K562 (cell line): ENCODE measurements at regions not wholly inside any gene's neighbourhood (a gene's known extent, or its start where the extent isn't known, plus 50 kb on each side); places are given as distances from the start of the nearest gene placed in this dataset.

Experiments used
- ATAC-seq: fragments of 200-7000 bp; cut with Tn5 transposase; 3 replicates; pipeline ENCODE4 v1.9.1; 2020; ENCODE audit warnings: moderate library complexity
- BruUV-seq: library from RNA; stranded (reverse); fragments of 400-500 nt; replicated peaks from 2 replicates; lab custom pipeline; 2021; lab: Mats Ljungman, UMichigan
- CTCF ChIA-PET: fragments of 300-600 bp; formaldehyde crosslinking; extraction: SDS; loops from one replicate; lab custom pipeline; 2021; ENCODE audit warnings: low intra/inter-chr PET ratio; lab: Yijun Ruan, JAX
- POLR2A ChIA-PET: fragments of 300-600, 350-650 bp; sonication (Branson Sonifier 250); formaldehyde crosslinking; extraction: SDS; loops from one replicate; lab custom pipeline; 2021; ENCODE audit warnings: antibody characterized with exemption, inconsistent platforms; lab: Yijun Ruan, JAX
- DNase-seq, 4 experiments: peaks; one replicate each; pipeline versions ENCODE4 v3.0.0 to v3.0.0-alpha.2; 2011 to 2018; ENCODE audit warnings: low spot score in 3 of 4, mixed read lengths in 3 of 4; ENCODE audit errors: extremely low read depth in 1 of 4
- FAIRE-seq: peaks from 2 replicates; lab custom pipeline; 2011; peaks lifted over from hg19 to GRCh38; lab: Jason Lieb, UNC
- H2AFZ ChIP-seq: 2 replicates; pipeline ENCODE4 v1.6.0; 2011; ENCODE audit warnings: low read depth, low read length, control low read depth, inconsistent platforms
- H3K27ac ChIP-seq: fragments of 200-600 bp; 3 replicates; pipeline ENCODE4 v1.8.0; 2011; ENCODE audit warnings: low read depth, mild to moderate bottlenecking, control low read depth, inconsistent platforms, low read length, moderate library complexity, mixed read lengths; ENCODE audit errors: extremely low read depth
- H3K27me3 ChIP-seq, 2 experiments: fragments of 300-600 bp in 1 of 2; 2 replicates in 1 of 2; 3 replicates in 1 of 2; pipeline versions ENCODE4 v1.6.0 to v1.8.0; 2011; ENCODE audit warnings: inconsistent platforms in 2 of 2, low read length in 2 of 2, mild to moderate bottlenecking in 1 of 2, mixed read lengths in 1 of 2, moderate library complexity in 1 of 2; ENCODE audit not compliant: control insufficient read depth in 2 of 2, insufficient read depth in 2 of 2
- H3K36me3 ChIP-seq: fragments of 300-600 bp; 3 replicates; pipeline ENCODE4 v1.8.0; 2011; ENCODE audit warnings: mild to moderate bottlenecking, low read length, inconsistent platforms; ENCODE audit not compliant: control insufficient read depth, insufficient read depth
- H3K4me1 ChIP-seq, 2 experiments: fragments of 200-600 bp in 1 of 2; replicated peaks in 1 of 2; 2 replicates in 1 of 2; 3 replicates in 1 of 2; pipeline versions ENCODE4 v1.5.1 to v1.8.0; 2011; ENCODE audit warnings: inconsistent platforms in 2 of 2, low read length in 2 of 2, mild to moderate bottlenecking in 1 of 2, mixed read lengths in 1 of 2, moderate library complexity in 1 of 2; ENCODE audit not compliant: control insufficient read depth in 2 of 2, insufficient read depth in 2 of 2
- H3K4me2 ChIP-seq: 2 replicates; pipeline ENCODE4 v1.6.1; 2011; ENCODE audit warnings: low read length, control low read depth, inconsistent platforms, mixed read lengths; ENCODE audit not compliant: insufficient read depth
- H3K4me3 ChIP-seq: fragments of 200-600 bp; sonication (generic), shearing (Covaris generic); 2 replicates; pipeline ENCODE4 v1.5.1; 2016; ENCODE audit warnings: control low read depth, inconsistent platforms
- H3K79me2 ChIP-seq: fragments of 200-600 bp; 3 replicates; pipeline ENCODE4 v1.8.0; 2011; ENCODE audit warnings: low read length, inconsistent platforms; ENCODE audit not compliant: control insufficient read depth, insufficient read depth
- H3K9ac ChIP-seq, 2 experiments: 2 replicates each; pipeline versions ENCODE4 v1.6.0 to v1.6.1; 2011; ENCODE audit warnings: low read depth in 2 of 2, low read length in 2 of 2, control low read depth in 1 of 2, inconsistent platforms in 1 of 2, mild to moderate bottlenecking in 1 of 2, mixed read lengths in 1 of 2; ENCODE audit not compliant: insufficient read depth in 1 of 2
- H3K9me1 ChIP-seq: one replicate; pipeline ENCODE4 v1.6.0; 2011; ENCODE audit warnings: inconsistent platforms, mild to moderate bottlenecking, low read length, moderate library complexity; ENCODE audit not compliant: control insufficient read depth, insufficient read depth
- H3K9me3 ChIP-seq: replicated peaks from 2 replicates; pipeline ENCODE4 v1.5.1; 2011; ENCODE audit warnings: low read depth, low read length, inconsistent platforms; ENCODE audit not compliant: control insufficient read depth, insufficient read depth
- H4K20me1 ChIP-seq: replicated peaks from 2 replicates; pipeline ENCODE4 v1.6.1; 2011; ENCODE audit warnings: low read length, inconsistent platforms, mixed read lengths; ENCODE audit not compliant: control insufficient read depth, insufficient read depth
- BRD4 ChIP-seq: fragments of 200-600 bp; sonication (generic); IDR thresholded peaks from 2 replicates; pipeline ENCODE4 v1.6.1; 2017; ENCODE audit warnings: inconsistent platforms
- ILK ChIP-seq: fragments of 450-650 bp; IDR thresholded peaks from 2 replicates; pipeline ENCODE4 v1.6.1; 2016; ENCODE audit warnings: missing genetic modification characterization, low read depth, mild to moderate bottlenecking, missing compliant biosample characterization, moderate library complexity, borderline replicate concordance
- KLF10 ChIP-seq: fragments of 250-450 bp; sonication (Bioruptor Pico); IDR thresholded peaks from 2 replicates; pipeline ENCODE4 v1.6.1; 2021; ENCODE audit warnings: matching md5 sums
- NFIX ChIP-seq: fragments of 250-450 bp; sonication (Bioruptor Pico); IDR thresholded peaks from 2 replicates; pipeline ENCODE4 v1.4.0; 2020; ENCODE audit warnings: low read depth, mild to moderate bottlenecking, moderate library complexity
- SETDB1 ChIP-seq: IDR thresholded peaks from one replicate; pipeline ENCODE4 v1.6.1; 2012; ENCODE audit warnings: low read length, control low read depth, inconsistent platforms
- STAT6 ChIP-seq: sonication (generic); formaldehyde crosslinking; IDR thresholded peaks from 2 replicates; pipeline ENCODE4 v1.8.1; 2023; ENCODE audit warnings: mild to moderate bottlenecking, missing genetic modification reagents
- TBP ChIP-seq: optimal IDR thresholded peaks from 2 replicates; pipeline ENCODE3; 2011; ENCODE audit warnings: low read depth, low read length, improper control_type of control experiment
- TFAM ChIP-seq: fragments of 250-450 bp; sonication (Bioruptor Pico); conservative IDR thresholded peaks from 2 replicates; pipeline ENCODE4 v1.5.0; 2021; ENCODE audit warnings: mild to moderate bottlenecking, moderate library complexity
- TOE1 ChIP-seq, 2 experiments: fragments of 450-650 bp in 1 of 2; sonication (generic) in 1 of 2; formaldehyde crosslinking in 1 of 2; IDR thresholded peaks; 2 replicates each; pipeline versions ENCODE4 v1.7.1 to v1.8.0; 2016 to 2022; ENCODE audit warnings: borderline replicate concordance in 2 of 2, mild to moderate bottlenecking in 2 of 2, antibody characterized with exemption in 1 of 2, inconsistent platforms in 1 of 2, low read depth in 1 of 2, missing genetic modification reagents in 1 of 2, moderate library complexity in 1 of 2
- U2AF2 ChIP-seq: fragments of 200-400 bp; formaldehyde crosslinking; optimal IDR thresholded peaks from 2 replicates; pipeline ENCODE3; 2017; ENCODE audit warnings: low read depth, mild to moderate bottlenecking, low read length
- in situ Hi-C: fragments of 300-500 bp; cut with MboI; formaldehyde crosslinking; loops from 4 replicates; pipeline ENCODE4 v1.15.0; 2018; ENCODE audit warnings: inconsistent platforms, mixed read lengths
- intact Hi-C: fragments of 100-400 bp; cut with micrococcal nuclease; formaldehyde crosslinking; loops from 2 replicates; pipeline ENCODE4 v1.14.2; 2022

GRCh38 chr4:176631611-176632010 is 161.1 kb downstream of the VEGFC start:
- Histone ChIP-seq H3K27me3 (no peaks in the 10 kb centered on the region), H4K20me1 (no peaks in the 10 kb centered on the region), H3K36me3 (no peaks in the 10 kb centered on the region), H3K4me1 (no peaks in the 10 kb centered on the region), H3K27ac (no peak overlapping the region), H3K4me3 (no peak overlapping the region), H2AFZ (no peak overlapping the region), H3K9ac (no peak overlapping the region), H3K9me1 (no peaks in the 10 kb centered on the region), H3K4me2 (no peak overlapping the region), H3K79me2 (no peaks in the 10 kb centered on the region), H3K9me3 (peaks cover 3% of the 10 kb centered on the region; the same call in 1 of the 2 replicates)
- TF ChIP-seq BRD4 (no peak), STAT6 (CRISPR knock-in tag) (no peak), KLF10 (CRISPR knock-in tag) (no peak), SETDB1 (no peak), TFAM (CRISPR knock-in tag) (no peak), ILK (tag) (no peak), NFIX (CRISPR knock-in tag) (no peak), TBP (no peak), TOE1 (IDR thresholded peaks at IDR 0.05; ENCODE audit: borderline replicate concordance) (no peak), TOE1 (CRISPR knock-in tag; IDR thresholded peaks at IDR 0.05; ENCODE audit: borderline replicate concordance, low read depth) (no peak), U2AF2 (no peak)
- intact Hi-C loops (no loop called here), in situ Hi-C loops (no loop called here)
- POLR2A ChIA-PET = no interaction called here
- no TSS peak for BruUV-seq
- FAIRE-seq = no peak
- CTCF ChIA-PET = no interaction called here
- no peak for ATAC-seq
- DNase-seq = no peak
